SK-N-SH treated with all-trans-retinoic acid at 6 μM for 48 hours (cell line): ENCODE measurements at regions not wholly inside any gene's neighbourhood (a gene's known extent, or its start where the extent isn't known, plus 50 kb on each side); places are given as distances from the start of the nearest gene placed in this dataset.

Experiments
- ARNTL ChIP-seq: fragments of 450-650 bp; formaldehyde crosslinking; IDR thresholded peaks from 2 replicates; pipeline ENCODE4 v1.5.0; 2020; ENCODE audit warnings: low read depth, mild to moderate bottlenecking, moderate library complexity, borderline replicate concordance
- ESRRG ChIP-seq: fragments of 250-450 bp; sonication (Bioruptor Pico); IDR thresholded peaks from 2 replicates; pipeline ENCODE4 v1.6.1; 2021; ENCODE audit warnings: mild to moderate bottlenecking
- ISL1 ChIP-seq: fragments of 250-450 bp; sonication (Bioruptor Pico); IDR thresholded peaks from 2 replicates; pipeline ENCODE4 v2.1.2; 2022; ENCODE audit warnings: mild to moderate bottlenecking, moderate library complexity
- RARB ChIP-seq: fragments of 250-450 bp; sonication (Bioruptor Pico); IDR thresholded peaks from 2 replicates; pipeline ENCODE4 v1.8.0; 2021; ENCODE audit warnings: mild to moderate bottlenecking, moderate library complexity
- SNAI2 ChIP-seq: fragments of 250-450 bp; sonication (Bioruptor Pico); IDR thresholded peaks from 2 replicates; pipeline ENCODE4 v1.5.0; 2020; ENCODE audit warnings: mild to moderate bottlenecking, moderate library complexity
- ZFP3 ChIP-seq: fragments of 250-450 bp; sonication (Bioruptor Pico); IDR thresholded peaks from 2 replicates; pipeline ENCODE4 v1.5.0; 2020; ENCODE audit warnings: mild to moderate bottlenecking, moderate library complexity
- ZNF565 ChIP-seq: fragments of 450-650 bp; formaldehyde crosslinking; conservative IDR thresholded peaks from 2 replicates; pipeline ENCODE4 v1.5.0; 2020; ENCODE audit warnings: low read depth, mild to moderate bottlenecking, moderate library complexity
- ZNF8 ChIP-seq: fragments of 450-650 bp; formaldehyde crosslinking; IDR thresholded peaks from 2 replicates; pipeline ENCODE4 v1.5.0; 2020; ENCODE audit warnings: mild to moderate bottlenecking, moderate library complexity
- TF ChIP-seq, protein P1 (sequence below): fragments of 250-450 bp; sonication (Bioruptor Pico); IDR thresholded peaks from 2 replicates; pipeline ENCODE4 v1.5.1; 2021; ENCODE audit warnings: mild to moderate bottlenecking, moderate library complexity
- TF ChIP-seq, protein P2 (sequence below): fragments of 250-450 bp; sonication (Bioruptor Pico); IDR thresholded peaks from 2 replicates; pipeline ENCODE4 v1.8.0; 2020; ENCODE audit warnings: mild to moderate bottlenecking, moderate library complexity, borderline replicate concordance

- TF ChIP-seq ZNF8 (CRISPR knock-in tag) (no peak), ZNF565 (no peak), ISL1 (no peak), RARB (CRISPR knock-in tag) (no peak), SNAI2 (no peak), ZFP3 (no peak), ESRRG (CRISPR knock-in tag) (no peak), ARNTL (no peak)
- TF ChIP-seq, protein P1, sequence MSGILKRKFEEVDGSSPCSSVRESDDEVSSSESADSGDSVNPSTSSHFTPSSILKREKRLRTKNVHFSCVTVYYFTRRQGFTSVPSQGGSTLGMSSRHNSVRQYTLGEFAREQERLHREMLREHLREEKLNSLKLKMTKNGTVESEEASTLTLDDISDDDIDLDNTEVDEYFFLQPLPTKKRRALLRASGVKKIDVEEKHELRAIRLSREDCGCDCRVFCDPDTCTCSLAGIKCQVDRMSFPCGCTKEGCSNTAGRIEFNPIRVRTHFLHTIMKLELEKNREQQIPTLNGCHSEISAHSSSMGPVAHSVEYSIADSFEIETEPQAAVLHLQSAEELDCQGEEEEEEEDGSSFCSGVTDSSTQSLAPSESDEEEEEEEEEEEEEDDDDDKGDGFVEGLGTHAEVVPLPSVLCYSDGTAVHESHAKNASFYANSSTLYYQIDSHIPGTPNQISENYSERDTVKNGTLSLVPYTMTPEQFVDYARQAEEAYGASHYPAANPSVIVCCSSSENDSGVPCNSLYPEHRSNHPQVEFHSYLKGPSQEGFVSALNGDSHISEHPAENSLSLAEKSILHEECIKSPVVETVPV (CRISPR knock-in tag) = no peak
- TF ChIP-seq, protein P2, sequence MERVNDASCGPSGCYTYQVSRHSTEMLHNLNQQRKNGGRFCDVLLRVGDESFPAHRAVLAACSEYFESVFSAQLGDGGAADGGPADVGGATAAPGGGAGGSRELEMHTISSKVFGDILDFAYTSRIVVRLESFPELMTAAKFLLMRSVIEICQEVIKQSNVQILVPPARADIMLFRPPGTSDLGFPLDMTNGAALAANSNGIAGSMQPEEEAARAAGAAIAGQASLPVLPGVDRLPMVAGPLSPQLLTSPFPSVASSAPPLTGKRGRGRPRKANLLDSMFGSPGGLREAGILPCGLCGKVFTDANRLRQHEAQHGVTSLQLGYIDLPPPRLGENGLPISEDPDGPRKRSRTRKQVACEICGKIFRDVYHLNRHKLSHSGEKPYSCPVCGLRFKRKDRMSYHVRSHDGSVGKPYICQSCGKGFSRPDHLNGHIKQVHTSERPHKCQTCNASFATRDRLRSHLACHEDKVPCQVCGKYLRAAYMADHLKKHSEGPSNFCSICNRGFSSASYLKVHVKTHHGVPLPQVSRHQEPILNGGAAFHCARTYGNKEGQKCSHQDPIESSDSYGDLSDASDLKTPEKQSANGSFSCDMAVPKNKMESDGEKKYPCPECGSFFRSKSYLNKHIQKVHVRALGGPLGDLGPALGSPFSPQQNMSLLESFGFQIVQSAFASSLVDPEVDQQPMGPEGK (CRISPR knock-in tag) = no peak
Observed at GRCh38 chr14:32277998-32278397, 51.1 kb upstream of the AKAP6 start.
